ENCODE measurements at regions not wholly inside any gene's neighbourhood (a gene's known extent, or its start where the extent isn't known, plus 50 kb on each side); places are given as distances from the start of the nearest gene placed in this dataset.

GRCh38 chr14:45902241-45902640 is 649.2 kb upstream of the MIS18BP1 start:
- no peak for TF ChIP-seq CTBP1 (IDR thresholded peaks at IDR 0.05; ENCODE audit: borderline replicate concordance)
- no peak for TF ChIP-seq ELF4 (IDR thresholded peaks at IDR 0.05)
- no peak for TF ChIP-seq NFRKB (IDR thresholded peaks at IDR 0.05)
- TF ChIP-seq FOXM1 (IDR thresholded peaks at IDR 0.05; ENCODE audit: borderline replicate concordance) = no peak
- no peak for TF ChIP-seq SP1 (IDR thresholded peaks at IDR 0.05)
- TF ChIP-seq FOXK2 (IDR thresholded peaks at IDR 0.05) = no peak
- no peak for TF ChIP-seq ARNT (IDR thresholded peaks at IDR 0.05)
- no peak for TF ChIP-seq TARDBP (IDR thresholded peaks at IDR 0.05)
- TF ChIP-seq FOXA1 (IDR thresholded peaks at IDR 0.05) = no peak
- TF ChIP-seq BHLHE40 (IDR thresholded peaks at IDR 0.05; ENCODE audit: borderline replicate concordance) = no peak
- no peak for TF ChIP-seq SUZ12 (IDR thresholded peaks at IDR 0.05)
- TF ChIP-seq ZNF384 (IDR thresholded peaks at IDR 0.05) = no peak
- no peak for TF ChIP-seq PKNOX1 (IDR thresholded peaks at IDR 0.05)

Measured in HEK293T (cell line).